ENCODE measurements at regions not wholly inside any gene's neighbourhood (a gene's known extent, or its start where the extent isn't known, plus 50 kb on each side); places are given as distances from the start of the nearest gene placed in this dataset.
"Not testable (repeated sequence)": the region's sequence is repeated elsewhere in the genome, so short reads cannot be mapped to it uniquely, and the experiment has no call there.

DNA sequence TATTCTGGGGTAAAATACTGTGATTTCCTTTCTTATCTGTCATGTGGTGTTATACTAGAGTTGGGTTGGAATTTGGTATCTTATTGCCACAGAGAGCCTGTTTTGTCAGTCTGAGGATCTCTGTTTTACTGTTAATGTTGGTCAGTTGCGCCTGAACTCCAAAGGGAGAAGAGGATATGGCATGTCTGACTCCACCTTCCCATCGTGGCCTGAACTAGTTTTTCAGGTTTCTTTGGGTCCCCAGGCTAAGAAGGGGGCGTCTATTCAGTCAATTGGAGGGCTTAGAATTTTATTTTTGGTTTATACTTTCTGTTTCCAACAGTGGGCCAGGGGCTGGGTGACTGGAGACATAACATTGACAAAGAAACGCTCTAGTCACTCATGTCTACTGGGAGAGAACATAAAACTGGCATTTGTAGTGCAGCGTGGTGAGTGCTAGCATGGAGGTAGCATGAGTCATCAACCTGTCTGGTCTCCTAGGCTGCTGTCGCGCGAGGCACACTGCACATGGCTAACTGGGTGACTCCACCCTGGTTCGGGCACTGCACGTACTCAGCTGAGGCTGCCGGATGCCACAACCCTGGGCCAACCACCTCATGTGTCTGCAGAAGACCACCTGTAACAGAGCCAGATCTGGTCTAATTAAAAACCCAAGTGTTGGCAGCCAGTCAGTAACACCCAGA lies 120.1 kb upstream of the OR9Q1 start:
- Mint-ChIP-seq H3K36me3 (ENCODE audit: low read depth) (no peaks in the 10 kb centered on the region), H3K27ac (no peak overlapping the region), H3K4me3 (no peak overlapping the region), H3K27me3 (peaks cover 18% of the 10 kb centered on the region), H3K9me3 (no peaks in the 10 kb centered on the region), H3K4me1 (ENCODE audit: low read depth) (peaks cover 6% of the 10 kb centered on the region)
- peak; percentile 36 for DNase-seq

DNA sequence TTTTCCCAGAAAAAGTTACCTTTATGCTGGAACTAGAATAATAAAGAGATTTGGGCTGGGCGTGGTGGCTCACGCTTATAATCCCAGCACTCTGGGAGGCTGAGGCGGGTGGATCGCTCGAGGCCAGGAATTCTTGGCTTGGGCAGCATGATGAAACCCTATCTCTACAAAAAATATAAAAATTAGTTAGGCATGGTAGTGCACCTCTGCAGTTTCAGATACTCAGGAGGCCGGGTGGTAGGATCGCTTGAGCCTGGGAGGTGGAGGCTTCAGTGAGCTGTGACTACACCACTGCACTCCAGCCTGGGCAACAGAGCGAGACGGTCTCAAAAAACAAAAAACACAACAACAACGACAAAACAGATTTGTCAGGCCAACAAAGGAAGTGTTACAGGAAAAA lies 119.3 kb upstream of the OR9Q1 start:
- no peak overlapping the region for H3K27ac Mint-ChIP-seq
- H3K4me3 Mint-ChIP-seq, result no peak overlapping the region
- peaks cover 6% of the 10 kb centered on the region for H3K4me1 Mint-ChIP-seq (ENCODE audit: low read depth)
- no peak for DNase-seq
- peaks cover 10% of the 10 kb centered on the region for H3K27me3 Mint-ChIP-seq
- no peaks in the 10 kb centered on the region for H3K9me3 Mint-ChIP-seq
- no peaks in the 10 kb centered on the region for H3K36me3 Mint-ChIP-seq (ENCODE audit: low read depth)

DNA sequence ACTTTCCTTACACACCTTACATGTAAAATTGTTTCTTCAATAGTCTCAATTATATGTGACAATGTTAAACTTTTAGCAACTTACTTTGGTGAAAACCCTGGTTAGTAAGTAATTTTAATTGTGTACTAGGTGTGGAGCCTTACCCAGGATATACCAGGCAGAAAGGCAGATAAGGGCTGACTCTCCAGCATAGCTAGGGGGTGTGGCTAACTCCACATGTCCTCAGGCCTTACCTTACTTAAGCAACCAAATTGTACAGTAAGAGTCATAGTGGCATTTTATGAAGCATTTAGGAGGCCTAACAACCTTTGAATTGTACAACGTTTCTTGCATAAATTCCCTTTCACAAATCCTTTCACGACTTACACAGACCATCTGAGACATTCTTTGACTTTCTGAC lies 118.2 kb upstream of the OR9Q1 start:
- H3K36me3 Mint-ChIP-seq (ENCODE audit: low read depth), result no peaks in the 10 kb centered on the region
- no peak overlapping the region for H3K27ac Mint-ChIP-seq
- no peaks in the 10 kb centered on the region for H3K9me3 Mint-ChIP-seq
- peaks cover 6% of the 10 kb centered on the region for H3K4me1 Mint-ChIP-seq (ENCODE audit: low read depth)
- no peak for DNase-seq
- peaks cover 7% of the 10 kb centered on the region for H3K27me3 Mint-ChIP-seq
- H3K4me3 Mint-ChIP-seq, result no peak overlapping the region

DNA sequence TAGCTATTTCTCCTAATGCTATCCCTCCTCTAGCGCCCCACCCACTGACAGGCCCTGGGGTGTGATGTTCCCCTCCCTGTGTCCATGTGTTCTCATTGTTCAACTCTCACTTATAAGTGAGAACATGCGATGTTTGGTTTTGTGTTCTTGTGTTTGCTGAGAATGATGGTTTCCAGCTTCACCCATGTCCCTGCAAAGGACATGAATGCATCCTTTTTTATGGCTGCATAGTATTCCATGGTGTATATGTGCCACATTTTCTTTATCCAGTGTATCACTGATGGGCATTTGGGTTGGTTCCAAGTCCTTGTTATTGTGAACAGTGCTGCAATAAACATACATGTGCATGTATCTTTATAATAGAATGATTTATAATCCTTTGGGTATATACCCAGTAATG lies 115.3 kb upstream of the OR9Q1 start:
- DNase-seq; H3K36me3 Mint-ChIP-seq (ENCODE audit: low read depth); H3K27ac Mint-ChIP-seq; H3K4me1 Mint-ChIP-seq (ENCODE audit: low read depth); H3K9me3 Mint-ChIP-seq; H3K4me3 Mint-ChIP-seq: not testable (repeated sequence)
- peaks cover 10% of the 10 kb centered on the region for H3K27me3 Mint-ChIP-seq

DNA sequence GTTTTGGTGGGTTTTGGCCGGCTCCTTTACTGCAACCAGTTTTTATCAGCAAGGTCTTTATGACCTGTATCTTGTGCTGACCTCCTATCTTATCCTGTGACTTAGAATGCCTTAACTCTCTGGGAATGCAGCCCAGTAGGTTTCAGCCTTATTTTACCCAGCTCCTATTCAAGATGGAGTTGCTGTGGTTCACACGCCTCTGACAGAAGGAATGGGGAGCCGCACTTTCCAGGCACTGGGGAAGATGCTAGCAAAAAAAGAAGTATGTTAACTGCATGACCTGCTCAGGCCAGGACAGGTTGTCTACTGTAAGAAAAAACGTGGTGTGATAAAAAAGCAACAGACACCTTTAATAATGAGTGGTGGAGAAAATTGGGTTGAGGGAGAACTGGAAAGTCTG lies 112.2 kb upstream of the OR9Q1 start:
- H3K9me3 Mint-ChIP-seq; H3K4me1 Mint-ChIP-seq (ENCODE audit: low read depth); H3K36me3 Mint-ChIP-seq (ENCODE audit: low read depth); H3K4me3 Mint-ChIP-seq; H3K27ac Mint-ChIP-seq; DNase-seq: not testable (repeated sequence)
- H3K27me3 Mint-ChIP-seq, result peaks cover 10% of the 10 kb centered on the region

DNA sequence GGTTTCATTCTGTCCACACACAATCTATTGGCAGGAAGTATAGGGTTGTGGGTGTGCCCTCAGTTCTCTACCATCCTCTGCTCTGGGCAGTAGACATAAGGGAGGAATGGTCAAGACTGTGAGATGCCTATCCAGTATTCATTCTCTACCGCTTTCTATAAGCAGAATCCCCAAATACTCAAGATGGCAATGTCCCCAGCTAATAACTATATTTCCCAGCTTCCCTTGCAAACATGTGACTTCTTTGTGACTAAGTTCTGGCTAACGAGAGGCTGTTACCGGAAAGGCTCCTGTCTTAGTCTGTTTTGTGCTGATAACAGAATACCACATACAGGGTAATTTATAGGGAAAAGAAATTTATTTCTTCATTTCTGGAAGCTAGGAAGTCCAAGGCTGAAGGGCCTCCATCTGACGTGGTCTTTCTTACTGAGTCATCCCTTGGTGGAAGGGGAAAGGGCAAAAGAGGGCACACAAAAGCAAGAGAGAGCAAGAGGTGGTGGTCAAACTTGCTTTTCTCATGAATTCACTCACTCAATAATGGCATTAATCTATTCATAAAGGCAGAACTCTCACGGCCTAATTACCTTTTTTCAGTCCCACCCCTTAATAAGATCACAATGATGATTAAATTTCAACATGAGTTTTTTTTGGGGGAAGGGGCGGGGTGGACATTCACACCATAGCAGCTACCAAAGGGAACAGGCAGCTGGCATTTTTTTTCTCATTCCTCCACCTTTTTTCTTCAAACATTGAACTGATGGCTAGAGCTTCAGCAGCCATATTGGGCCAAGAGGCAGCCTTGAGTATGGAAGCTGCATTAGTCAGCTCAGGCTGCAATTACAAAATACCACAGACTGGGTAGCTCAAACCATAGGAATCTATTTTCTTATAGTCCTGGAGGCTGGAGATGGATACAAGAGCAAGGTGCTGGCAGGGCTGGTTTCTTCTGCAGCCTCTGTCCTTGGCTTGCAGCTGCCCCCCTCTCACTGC lies 109.7 kb upstream of the OR9Q1 start:
- Mint-ChIP-seq H3K4me3 (no peak overlapping the region), H3K27me3 (peaks cover 15% of the 10 kb centered on the region), H3K36me3 (ENCODE audit: low read depth) (no peaks in the 10 kb centered on the region), H3K27ac (no peak overlapping the region), H3K4me1 (ENCODE audit: low read depth) (no peaks in the 10 kb centered on the region), H3K9me3 (no peaks in the 10 kb centered on the region)
- no peak for DNase-seq

DNA sequence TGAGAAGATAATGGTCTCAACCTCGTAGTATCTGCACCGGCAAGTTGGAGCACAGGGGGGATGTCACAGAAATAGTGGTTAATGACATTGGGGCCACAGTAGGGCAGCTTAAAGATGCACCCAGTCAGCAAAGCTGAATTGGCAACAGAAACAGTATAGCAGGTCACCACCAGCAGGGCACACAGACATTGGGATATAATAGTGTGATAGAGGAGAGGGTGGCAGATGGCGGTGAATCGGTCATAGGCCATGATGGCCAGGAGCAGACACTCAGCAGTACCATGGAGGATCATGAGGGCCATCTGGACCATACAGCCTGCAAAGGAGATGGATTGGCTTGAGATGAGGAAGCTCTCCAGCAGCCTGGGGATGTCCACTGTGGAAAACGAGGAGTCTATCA lies 106.0 kb upstream of the OR9Q1 start:
- H3K36me3 Mint-ChIP-seq (ENCODE audit: low read depth), result no peaks in the 10 kb centered on the region
- H3K4me3 Mint-ChIP-seq, result no peak overlapping the region
- no peak for DNase-seq
- no peak overlapping the region for H3K27ac Mint-ChIP-seq
- H3K4me1 Mint-ChIP-seq (ENCODE audit: low read depth), result no peaks in the 10 kb centered on the region
- H3K9me3 Mint-ChIP-seq, result no peaks in the 10 kb centered on the region
- H3K27me3 Mint-ChIP-seq, result peaks cover 8% of the 10 kb centered on the region

DNA sequence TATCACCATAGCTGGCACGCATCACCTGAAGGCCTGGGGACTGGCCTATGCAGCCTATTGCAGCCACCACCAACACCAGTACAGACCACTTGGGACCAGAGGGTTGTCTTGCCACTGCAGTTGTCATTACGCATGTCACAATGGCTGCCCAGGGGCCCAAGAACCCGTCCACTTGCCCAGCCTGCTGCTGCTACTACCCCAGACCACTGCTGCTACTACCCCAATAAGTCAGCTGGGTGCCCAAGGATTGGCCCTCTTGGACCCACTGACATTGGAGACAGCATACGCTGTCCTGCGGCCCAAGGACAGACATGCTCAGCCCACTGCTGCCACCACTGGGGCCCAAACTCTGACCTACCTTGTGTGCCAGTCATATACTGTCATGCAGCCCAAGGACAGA lies 102.7 kb upstream of the OR9Q1 start:
- H3K27ac Mint-ChIP-seq, result no peak overlapping the region
- H3K9me3 Mint-ChIP-seq, result no peaks in the 10 kb centered on the region
- H3K4me3 Mint-ChIP-seq, result no peak overlapping the region
- no peaks in the 10 kb centered on the region for H3K4me1 Mint-ChIP-seq (ENCODE audit: low read depth)
- H3K27me3 Mint-ChIP-seq, result peaks cover 8% of the 10 kb centered on the region
- no peaks in the 10 kb centered on the region for H3K36me3 Mint-ChIP-seq (ENCODE audit: low read depth)
- DNase-seq, result no peak

DNA sequence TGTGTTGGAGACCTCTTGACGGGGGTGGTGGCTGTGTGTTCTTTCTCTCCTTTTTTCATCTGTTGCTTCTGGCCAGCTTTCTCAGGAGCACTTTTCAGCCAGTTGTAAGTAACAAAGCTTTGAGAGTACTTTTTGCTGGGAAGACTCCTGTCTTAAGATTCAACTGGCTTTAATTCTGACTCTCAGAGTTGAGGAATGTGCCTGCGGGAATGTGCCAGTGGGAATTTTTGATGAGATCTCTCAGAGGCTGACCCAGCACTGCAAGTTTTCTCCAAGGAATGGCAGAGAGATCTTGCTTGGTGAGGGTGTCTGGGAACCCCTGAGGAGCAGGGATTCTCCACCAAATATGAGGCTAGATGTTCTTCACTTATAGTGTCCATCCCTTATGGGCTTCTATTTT lies 91.6 kb upstream of the OR9Q1 start:
- Mint-ChIP-seq H3K4me1 (ENCODE audit: low read depth) (no peaks in the 10 kb centered on the region), H3K27ac (no peak overlapping the region), H3K9me3 (no peaks in the 10 kb centered on the region), H3K27me3 (peaks cover 10% of the 10 kb centered on the region), H3K36me3 (ENCODE audit: low read depth) (no peaks in the 10 kb centered on the region), H3K4me3 (no peak overlapping the region)
- DNase-seq, result no peak

DNA sequence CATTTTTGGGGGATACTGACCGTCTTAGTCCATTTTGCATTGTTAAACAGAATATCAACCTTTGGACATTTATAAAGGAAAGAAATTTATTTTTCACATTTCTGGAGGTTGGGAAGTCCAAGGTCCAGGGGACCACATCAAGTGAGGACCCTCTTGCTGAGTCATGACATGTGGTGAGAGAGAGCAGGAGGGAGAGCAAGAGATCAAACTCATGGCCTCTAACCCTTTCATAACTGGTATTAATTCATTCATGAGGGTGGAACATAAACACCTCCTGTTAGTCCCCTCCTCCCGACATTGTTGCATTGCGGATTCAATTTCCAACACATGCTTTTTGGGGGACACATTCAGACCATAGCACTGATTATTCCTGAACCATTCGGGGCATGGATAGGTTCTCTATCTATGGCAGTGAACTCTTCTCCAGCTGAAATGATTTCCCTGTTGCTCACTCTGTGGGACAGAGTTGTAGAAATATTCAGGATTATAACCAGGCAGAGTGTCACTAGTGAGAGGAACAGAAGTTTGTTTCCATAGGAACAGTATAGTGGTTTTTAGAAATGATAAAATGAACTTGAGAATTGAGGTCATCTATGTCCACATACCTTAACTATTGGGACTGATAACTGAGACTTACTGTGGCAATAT lies 88.2 kb upstream of the OR9Q1 start:
- Mint-ChIP-seq H3K27ac (no peak overlapping the region), H3K27me3 (peaks cover 6% of the 10 kb centered on the region), H3K36me3 (ENCODE audit: low read depth) (no peaks in the 10 kb centered on the region), H3K9me3 (no peaks in the 10 kb centered on the region), H3K4me3 (no peak overlapping the region), H3K4me1 (ENCODE audit: low read depth) (no peaks in the 10 kb centered on the region)
- no peak for DNase-seq

DNA sequence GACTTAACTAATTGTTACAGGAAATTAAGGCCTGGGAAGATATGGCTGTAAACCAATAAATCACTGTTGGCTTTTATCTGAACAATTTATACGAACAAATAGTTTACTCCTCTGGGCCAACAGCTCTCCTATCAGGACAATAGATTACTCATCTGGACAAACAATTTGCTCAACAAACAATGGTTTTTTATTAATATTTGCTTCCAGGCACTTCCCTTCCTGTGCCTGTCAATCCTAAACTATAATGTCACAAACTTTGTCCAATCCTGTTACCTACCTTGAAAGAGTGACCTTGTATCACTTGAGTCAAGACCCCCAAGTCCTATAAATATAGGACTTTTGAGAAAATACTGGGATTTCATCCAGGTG lies 87.6 kb upstream of the OR9Q1 start:
- DNase-seq, result no peak
- no peaks in the 10 kb centered on the region for H3K36me3 Mint-ChIP-seq (ENCODE audit: low read depth)
- H3K27ac Mint-ChIP-seq, result no peak overlapping the region
- peaks cover 6% of the 10 kb centered on the region for H3K27me3 Mint-ChIP-seq
- H3K4me3 Mint-ChIP-seq, result no peak overlapping the region
- no peaks in the 10 kb centered on the region for H3K4me1 Mint-ChIP-seq (ENCODE audit: low read depth)
- no peaks in the 10 kb centered on the region for H3K9me3 Mint-ChIP-seq

DNA sequence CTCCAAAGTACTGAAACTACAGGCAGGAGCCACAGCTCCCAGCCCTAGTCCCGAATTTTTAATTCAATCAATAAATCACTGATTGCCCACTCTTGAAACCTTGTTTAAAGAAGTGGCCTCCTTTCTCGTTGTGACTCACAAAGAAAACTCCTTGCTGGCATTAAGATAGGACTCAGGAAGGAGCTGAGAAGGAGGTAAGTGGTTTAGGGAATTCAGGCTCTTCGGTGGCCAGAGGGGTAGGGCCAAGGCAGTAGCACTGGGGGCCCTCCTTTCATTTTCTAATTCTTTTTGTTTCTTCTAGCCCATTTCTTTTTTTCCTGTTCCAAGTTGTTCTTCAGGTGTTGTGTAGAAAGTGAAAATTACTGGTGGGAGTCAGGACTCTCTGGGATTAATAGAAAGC lies 86.2 kb upstream of the OR9Q1 start:
- Mint-ChIP-seq H3K27ac (no peak overlapping the region), H3K9me3 (no peaks in the 10 kb centered on the region), H3K27me3 (peaks cover 5% of the 10 kb centered on the region), H3K36me3 (ENCODE audit: low read depth) (no peaks in the 10 kb centered on the region), H3K4me1 (ENCODE audit: low read depth) (no peaks in the 10 kb centered on the region), H3K4me3 (no peak overlapping the region)
- no peak for DNase-seq

DNA sequence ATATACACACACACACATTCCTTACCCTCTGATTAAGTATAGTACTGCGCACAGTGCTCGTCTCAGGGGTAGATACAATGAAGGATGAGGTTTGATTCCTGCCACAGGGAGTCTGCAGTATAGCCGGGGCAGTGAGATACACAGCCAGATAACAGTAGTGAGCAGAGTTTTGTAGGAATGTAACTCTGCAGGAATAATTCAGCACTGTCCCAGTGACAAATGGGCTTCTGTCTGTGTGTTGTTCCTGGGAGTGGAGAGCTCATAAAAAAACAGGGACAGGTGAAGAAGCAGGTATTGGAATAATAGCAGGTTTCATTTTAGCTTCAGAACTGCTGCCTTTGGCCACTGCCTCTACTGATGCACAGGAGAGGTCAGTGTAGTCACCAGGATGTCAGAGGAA lies 85.3 kb upstream of the OR9Q1 start:
- Mint-ChIP-seq H3K9me3 (no peaks in the 10 kb centered on the region), H3K4me3 (no peak overlapping the region), H3K36me3 (ENCODE audit: low read depth) (no peaks in the 10 kb centered on the region), H3K4me1 (ENCODE audit: low read depth) (no peaks in the 10 kb centered on the region), H3K27ac (no peak overlapping the region), H3K27me3 (peaks cover 7% of the 10 kb centered on the region)
- no peak for DNase-seq

DNA sequence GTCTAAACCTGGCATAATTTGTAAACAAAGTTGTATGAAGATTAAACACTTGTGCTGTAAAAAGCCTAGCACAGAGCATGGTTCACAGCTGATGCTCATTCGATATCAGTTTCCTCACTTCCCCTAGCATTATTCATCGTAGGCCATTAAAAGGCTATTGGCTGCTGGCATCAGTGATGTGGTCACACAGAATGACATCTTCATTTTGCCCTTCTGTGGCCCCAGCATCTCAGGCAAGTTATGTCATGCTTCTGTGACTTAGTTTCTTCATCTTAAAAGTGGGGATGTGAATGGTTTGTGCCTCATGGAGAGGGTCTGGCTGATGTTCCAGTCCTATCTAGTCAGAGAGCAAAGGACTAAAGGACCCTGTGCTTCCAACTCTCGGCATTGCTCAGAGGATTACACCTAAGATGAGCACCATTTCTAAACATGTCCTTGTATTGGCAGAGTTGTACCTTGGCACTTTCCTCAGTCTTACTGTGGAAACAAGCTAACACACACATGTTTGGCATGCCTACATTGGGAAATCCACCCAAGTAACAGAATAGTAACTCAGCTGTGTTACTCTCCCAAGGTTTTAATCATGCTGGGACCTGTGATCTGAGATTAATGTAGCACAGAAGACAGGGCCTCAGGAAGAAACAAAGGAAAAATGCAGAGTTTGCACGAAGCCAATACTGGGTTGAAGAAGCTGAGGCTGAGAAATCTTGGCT lies 83.5 kb upstream of the OR9Q1 start:
- Mint-ChIP-seq H3K9me3 (no peaks in the 10 kb centered on the region), H3K4me3 (no peak overlapping the region), H3K36me3 (ENCODE audit: low read depth) (no peaks in the 10 kb centered on the region), H3K4me1 (ENCODE audit: low read depth) (no peaks in the 10 kb centered on the region), H3K27me3 (peaks cover 7% of the 10 kb centered on the region), H3K27ac (no peak overlapping the region)
- DNase-seq, result no peak

Data from activated T-cell treated with anti-CD3 and anti-CD28 coated beads, Interleukin-2, amount 50 U/mL, for 24 hours (primary cell).